ENCODE measurements at regions not wholly inside any gene's neighbourhood (a gene's known extent, or its start where the extent isn't known, plus 50 kb on each side); places are given as distances from the start of the nearest gene placed in this dataset.

GRCh38 chr6:20033697-20034407, 178.4 kb downstream of the MBOAT1 start:
- H3K36me3 ChIP-seq (ENCODE audit: control insufficient read depth, insufficient read depth, low read length), result no peaks in the 10 kb centered on the region
- no peaks in the 10 kb centered on the region for H3K4me1 ChIP-seq
- no peaks in the 10 kb centered on the region for H3K27me3 ChIP-seq (replicated peaks; ENCODE audit: control insufficient read depth, insufficient read depth, low read length)
- POLR2A ChIA-PET, result no interaction called here
- no peak for TF ChIP-seq CTCF (IDR thresholded peaks at IDR 0.05; ENCODE audit: insufficient read depth in 1 of 2, low read depth in 1 of 2, low read length in 1 of 2, severe bottlenecking in 1 of 2, unreplicated experiment in 1 of 2)
- DNase-seq, result no peak
- BruUV-seq (replicated peaks), result no TSS peak
- CTCF ChIA-PET, result no interaction called here
- no peak overlapping the region for H3K4me3 ChIP-seq (ENCODE audit: low read depth, low read length)
- H3K27me3 Mint-ChIP-seq (ENCODE audit: insufficient read depth, unreplicated experiment), result peaks cover 18% of the 10 kb centered on the region
- H3K4me1 Mint-ChIP-seq (ENCODE audit: low read depth, unreplicated experiment), result no peaks in the 10 kb centered on the region
- intact Hi-C loops (cut with micrococcal nuclease; ENCODE audit: unreplicated experiment), result no loop called here
- H3K27ac Mint-ChIP-seq (ENCODE audit: unreplicated experiment), result no peak overlapping the region
- no peak overlapping the region for H3K4me3 Mint-ChIP-seq (ENCODE audit: unreplicated experiment)
- H3K36me3 Mint-ChIP-seq (ENCODE audit: insufficient read depth, unreplicated experiment), result no peaks in the 10 kb centered on the region
- no peaks in the 10 kb centered on the region for H3K9me3 Mint-ChIP-seq (ENCODE audit: unreplicated experiment)
- H3K9me3 ChIP-seq, result no peaks in the 10 kb centered on the region

- H3K4me3 ChIP-seq (ENCODE audit: low read depth, low read length), result no peak overlapping the region
- POLR2A ChIA-PET, result no interaction called here
- H3K9me3 ChIP-seq, result no peaks in the 10 kb centered on the region
- Mint-ChIP-seq H3K9me3 (ENCODE audit: unreplicated experiment) (no peaks in the 10 kb centered on the region), H3K4me3 (ENCODE audit: unreplicated experiment) (no peak overlapping the region), H3K27ac (ENCODE audit: unreplicated experiment) (no peak overlapping the region), H3K27me3 (ENCODE audit: insufficient read depth, unreplicated experiment) (peaks cover 18% of the 10 kb centered on the region), H3K4me1 (ENCODE audit: low read depth, unreplicated experiment) (no peaks in the 10 kb centered on the region), H3K36me3 (ENCODE audit: insufficient read depth, unreplicated experiment) (no peaks in the 10 kb centered on the region)
- intact Hi-C loops (cut with micrococcal nuclease; ENCODE audit: unreplicated experiment), result no loop called here
- no peaks in the 10 kb centered on the region; the same call in 1 of the 2 replicates for H3K27me3 ChIP-seq (replicated peaks; ENCODE audit: control insufficient read depth, insufficient read depth, low read length)
- DNase-seq, result no peak
- H3K4me1 ChIP-seq, result no peaks in the 10 kb centered on the region
- CTCF ChIA-PET, result no interaction called here
- no peak for TF ChIP-seq CTCF (IDR thresholded peaks at IDR 0.05; ENCODE audit: insufficient read depth in 1 of 2, low read depth in 1 of 2, low read length in 1 of 2, severe bottlenecking in 1 of 2, unreplicated experiment in 1 of 2)
- BruUV-seq (replicated peaks), result no TSS peak
- no peaks in the 10 kb centered on the region for H3K36me3 ChIP-seq (ENCODE audit: control insufficient read depth, insufficient read depth, low read length)
These were observed 177.9 kb downstream of the MBOAT1 start for GRCh38 chr6:20034408-20034769.

GRCh38 chr6:20036141-20036677, 176.1 kb downstream of the MBOAT1 start:
- Histone ChIP-seq H3K36me3 (ENCODE audit: control insufficient read depth, insufficient read depth, low read length) (no peaks in the 10 kb centered on the region), H3K4me1 (no peaks in the 10 kb centered on the region), H3K4me3 (ENCODE audit: low read depth, low read length) (no peak overlapping the region), H3K9me3 (no peaks in the 10 kb centered on the region), H3K27me3 (replicated peaks; ENCODE audit: control insufficient read depth, insufficient read depth, low read length) (no peaks in the 10 kb centered on the region; the same call in 1 of the 2 replicates)
- no peak for TF ChIP-seq CTCF (IDR thresholded peaks at IDR 0.05; ENCODE audit: insufficient read depth in 1 of 2, low read depth in 1 of 2, low read length in 1 of 2, severe bottlenecking in 1 of 2, unreplicated experiment in 1 of 2)
- ChIA-PET POLR2A (no interaction called here), CTCF (no interaction called here)
- DNase-seq, result no peak
- intact Hi-C loops (cut with micrococcal nuclease; ENCODE audit: unreplicated experiment), result no loop called here
- H3K27ac Mint-ChIP-seq (ENCODE audit: unreplicated experiment), result no peak overlapping the region
- no peaks in the 10 kb centered on the region for H3K4me1 Mint-ChIP-seq (ENCODE audit: low read depth, unreplicated experiment)
- H3K9me3 Mint-ChIP-seq (ENCODE audit: unreplicated experiment), result no peaks in the 10 kb centered on the region
- H3K36me3 Mint-ChIP-seq (ENCODE audit: insufficient read depth, unreplicated experiment), result no peaks in the 10 kb centered on the region
- no peak overlapping the region for H3K4me3 Mint-ChIP-seq (ENCODE audit: unreplicated experiment)
- BruUV-seq (replicated peaks), result no TSS peak
- peaks cover 15% of the 10 kb centered on the region for H3K27me3 Mint-ChIP-seq (ENCODE audit: insufficient read depth, unreplicated experiment)
